K562 (cell line): ENCODE measurements at regions not wholly inside any gene's neighbourhood (a gene's known extent, or its start where the extent isn't known, plus 50 kb on each side); places are given as distances from the start of the nearest gene placed in this dataset.

Experiments
- ATAC-seq: fragments of 200-7000 bp; cut with Tn5 transposase; 3 replicates; pipeline ENCODE4 v1.9.1; 2020; ENCODE audit warnings: moderate library complexity
- BruUV-seq: library from RNA; stranded (reverse); fragments of 400-500 nt; replicated peaks from 2 replicates; lab custom pipeline; 2021; lab: Mats Ljungman, UMichigan
- CTCF ChIA-PET: fragments of 300-600 bp; formaldehyde crosslinking; extraction: SDS; loops from one replicate; lab custom pipeline; 2021; ENCODE audit warnings: low intra/inter-chr PET ratio; lab: Yijun Ruan, JAX
- POLR2A ChIA-PET: fragments of 300-600, 350-650 bp; sonication (Branson Sonifier 250); formaldehyde crosslinking; extraction: SDS; loops from one replicate; lab custom pipeline; 2021; ENCODE audit warnings: antibody characterized with exemption, inconsistent platforms; lab: Yijun Ruan, JAX
- DNase-seq, 4 experiments: peaks; one replicate each; pipeline versions ENCODE4 v3.0.0 to v3.0.0-alpha.2; 2011 to 2018; ENCODE audit warnings: low spot score in 3 of 4, mixed read lengths in 3 of 4; ENCODE audit errors: extremely low read depth in 1 of 4
- FAIRE-seq: peaks from 2 replicates; lab custom pipeline; 2011; peaks lifted over from hg19 to GRCh38; lab: Jason Lieb, UNC
- H2AFZ ChIP-seq: 2 replicates; pipeline ENCODE4 v1.6.0; 2011; ENCODE audit warnings: low read depth, low read length, control low read depth, inconsistent platforms
- H3K27ac ChIP-seq: fragments of 200-600 bp; 3 replicates; pipeline ENCODE4 v1.8.0; 2011; ENCODE audit warnings: low read depth, mild to moderate bottlenecking, control low read depth, inconsistent platforms, low read length, moderate library complexity, mixed read lengths; ENCODE audit errors: extremely low read depth
- H3K27me3 ChIP-seq, 2 experiments: fragments of 300-600 bp in 1 of 2; 2 replicates in 1 of 2; 3 replicates in 1 of 2; pipeline versions ENCODE4 v1.6.0 to v1.8.0; 2011; ENCODE audit warnings: inconsistent platforms in 2 of 2, low read length in 2 of 2, mild to moderate bottlenecking in 1 of 2, mixed read lengths in 1 of 2, moderate library complexity in 1 of 2; ENCODE audit not compliant: control insufficient read depth in 2 of 2, insufficient read depth in 2 of 2
- H3K36me3 ChIP-seq: fragments of 300-600 bp; 3 replicates; pipeline ENCODE4 v1.8.0; 2011; ENCODE audit warnings: mild to moderate bottlenecking, low read length, inconsistent platforms; ENCODE audit not compliant: control insufficient read depth, insufficient read depth
- H3K4me1 ChIP-seq, 2 experiments: fragments of 200-600 bp in 1 of 2; replicated peaks in 1 of 2; 2 replicates in 1 of 2; 3 replicates in 1 of 2; pipeline versions ENCODE4 v1.5.1 to v1.8.0; 2011; ENCODE audit warnings: inconsistent platforms in 2 of 2, low read length in 2 of 2, mild to moderate bottlenecking in 1 of 2, mixed read lengths in 1 of 2, moderate library complexity in 1 of 2; ENCODE audit not compliant: control insufficient read depth in 2 of 2, insufficient read depth in 2 of 2
- H3K4me2 ChIP-seq: 2 replicates; pipeline ENCODE4 v1.6.1; 2011; ENCODE audit warnings: low read length, control low read depth, inconsistent platforms, mixed read lengths; ENCODE audit not compliant: insufficient read depth
- H3K4me3 ChIP-seq: fragments of 200-600 bp; sonication (generic), shearing (Covaris generic); 2 replicates; pipeline ENCODE4 v1.5.1; 2016; ENCODE audit warnings: control low read depth, inconsistent platforms
- H3K79me2 ChIP-seq: fragments of 200-600 bp; 3 replicates; pipeline ENCODE4 v1.8.0; 2011; ENCODE audit warnings: low read length, inconsistent platforms; ENCODE audit not compliant: control insufficient read depth, insufficient read depth
- H3K9ac ChIP-seq, 2 experiments: 2 replicates each; pipeline versions ENCODE4 v1.6.0 to v1.6.1; 2011; ENCODE audit warnings: low read depth in 2 of 2, low read length in 2 of 2, control low read depth in 1 of 2, inconsistent platforms in 1 of 2, mild to moderate bottlenecking in 1 of 2, mixed read lengths in 1 of 2; ENCODE audit not compliant: insufficient read depth in 1 of 2
- H3K9me1 ChIP-seq: one replicate; pipeline ENCODE4 v1.6.0; 2011; ENCODE audit warnings: inconsistent platforms, mild to moderate bottlenecking, low read length, moderate library complexity; ENCODE audit not compliant: control insufficient read depth, insufficient read depth
- H3K9me3 ChIP-seq: replicated peaks from 2 replicates; pipeline ENCODE4 v1.5.1; 2011; ENCODE audit warnings: low read depth, low read length, inconsistent platforms; ENCODE audit not compliant: control insufficient read depth, insufficient read depth
- H4K20me1 ChIP-seq: replicated peaks from 2 replicates; pipeline ENCODE4 v1.6.1; 2011; ENCODE audit warnings: low read length, inconsistent platforms, mixed read lengths; ENCODE audit not compliant: control insufficient read depth, insufficient read depth
- ARNT ChIP-seq, 2 experiments: fragments of 450-650 bp; IDR thresholded peaks; 2 replicates each; pipeline ENCODE4 v1.6.1; 2016; ENCODE audit warnings: mild to moderate bottlenecking in 1 of 2
- FOXA1 ChIP-seq: fragments of 450-650 bp; IDR thresholded peaks from 2 replicates; pipeline ENCODE4 v1.6.1; 2016; ENCODE audit warnings: mild to moderate bottlenecking, borderline replicate concordance
- NRF1 ChIP-seq, 2 experiments: fragments of 450-650 bp; IDR thresholded peaks in 1 of 2; conservative IDR thresholded peaks in 1 of 2; 2 replicates each; pipeline ENCODE4 v1.6.1; 2014; ENCODE audit warnings: mild to moderate bottlenecking in 2 of 2
- ZKSCAN8 ChIP-seq: fragments of 200-800 bp; sonication (Bioruptor generic); IDR thresholded peaks from 2 replicates; pipeline ENCODE4 v1.6.1; 2016; ENCODE audit warnings: missing genetic modification characterization, missing compliant biosample characterization
- ZNF436 ChIP-seq: fragments of 250-450, 450-650 bp; sonication (Bioruptor Pico); formaldehyde crosslinking; IDR thresholded peaks from 2 replicates; pipeline ENCODE4 v1.7.0; 2020; ENCODE audit warnings: mild to moderate bottlenecking
- ZNF764 ChIP-seq: fragments of 250-450 bp; sonication (Bioruptor Pico); IDR thresholded peaks from 2 replicates; pipeline ENCODE4 v1.4.0; 2020; ENCODE audit warnings: low read depth, mild to moderate bottlenecking, moderate library complexity
- WGBS: fragments of 100-300 bp; shearing (Covaris generic); methylation state at CpG from one replicate; pipeline ENCODE4 v1.1.6; 2016; ENCODE audit warnings: low coverage, mixed read lengths; ENCODE audit not compliant: insufficient coverage; ENCODE audit errors: missing lambda C conversion rate; 5-methylcytosine and 5-hydroxymethylcytosine counted together
- in situ Hi-C: fragments of 300-500 bp; cut with MboI; formaldehyde crosslinking; loops from 4 replicates; pipeline ENCODE4 v1.15.0; 2018; ENCODE audit warnings: inconsistent platforms, mixed read lengths
- intact Hi-C: fragments of 100-400 bp; cut with micrococcal nuclease; formaldehyde crosslinking; loops from 2 replicates; pipeline ENCODE4 v1.14.2; 2022
- TF ChIP-seq, protein P1 (sequence below): sonication (generic); formaldehyde crosslinking; IDR thresholded peaks from 2 replicates; pipeline ENCODE4 v1.8.0; 2022; ENCODE audit warnings: missing genetic modification reagents, mild to moderate bottlenecking, borderline replicate concordance

DNA sequence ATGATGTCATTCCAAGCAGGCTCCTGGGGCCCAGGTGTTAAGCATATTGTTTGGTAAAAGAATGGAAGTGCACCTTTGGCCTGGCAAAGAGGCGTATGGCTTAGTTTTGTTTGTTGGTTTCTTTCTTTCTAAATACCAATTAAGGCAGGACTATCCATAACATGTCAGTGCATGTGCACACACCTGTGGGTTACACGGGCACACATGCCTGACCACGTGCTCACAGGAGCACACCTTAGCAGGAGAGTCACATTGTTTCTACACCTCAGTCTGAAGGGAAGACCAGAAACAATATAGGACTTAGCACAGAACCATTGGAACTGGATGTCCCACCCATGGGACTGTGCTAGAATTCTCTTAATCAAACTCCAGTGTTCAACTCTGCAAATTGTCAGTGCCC, 127.8 kb downstream of the FBXO15 start (continued):
- TF ChIP-seq, protein P1, sequence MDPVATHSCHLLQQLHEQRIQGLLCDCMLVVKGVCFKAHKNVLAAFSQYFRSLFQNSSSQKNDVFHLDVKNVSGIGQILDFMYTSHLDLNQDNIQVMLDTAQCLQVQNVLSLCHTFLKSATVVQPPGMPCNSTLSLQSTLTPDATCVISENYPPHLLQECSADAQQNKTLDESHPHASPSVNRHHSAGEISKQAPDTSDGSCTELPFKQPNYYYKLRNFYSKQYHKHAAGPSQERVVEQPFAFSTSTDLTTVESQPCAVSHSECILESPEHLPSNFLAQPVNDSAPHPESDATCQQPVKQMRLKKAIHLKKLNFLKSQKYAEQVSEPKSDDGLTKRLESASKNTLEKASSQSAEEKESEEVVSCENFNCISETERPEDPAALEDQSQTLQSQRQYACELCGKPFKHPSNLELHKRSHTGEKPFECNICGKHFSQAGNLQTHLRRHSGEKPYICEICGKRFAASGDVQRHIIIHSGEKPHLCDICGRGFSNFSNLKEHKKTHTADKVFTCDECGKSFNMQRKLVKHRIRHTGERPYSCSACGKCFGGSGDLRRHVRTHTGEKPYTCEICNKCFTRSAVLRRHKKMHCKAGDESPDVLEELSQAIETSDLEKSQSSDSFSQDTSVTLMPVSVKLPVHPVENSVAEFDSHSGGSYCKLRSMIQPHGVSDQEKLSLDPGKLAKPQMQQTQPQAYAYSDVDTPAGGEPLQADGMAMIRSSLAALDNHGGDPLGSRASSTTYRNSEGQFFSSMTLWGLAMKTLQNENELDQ (CRISPR knock-in tag): no peak
- no peak for TF ChIP-seq ZKSCAN8
- TF ChIP-seq NRF1 (conservative IDR thresholded peaks at IDR 0.05 in 1 of 2, IDR thresholded peaks at IDR 0.05 in 1 of 2): no peak

DNA sequence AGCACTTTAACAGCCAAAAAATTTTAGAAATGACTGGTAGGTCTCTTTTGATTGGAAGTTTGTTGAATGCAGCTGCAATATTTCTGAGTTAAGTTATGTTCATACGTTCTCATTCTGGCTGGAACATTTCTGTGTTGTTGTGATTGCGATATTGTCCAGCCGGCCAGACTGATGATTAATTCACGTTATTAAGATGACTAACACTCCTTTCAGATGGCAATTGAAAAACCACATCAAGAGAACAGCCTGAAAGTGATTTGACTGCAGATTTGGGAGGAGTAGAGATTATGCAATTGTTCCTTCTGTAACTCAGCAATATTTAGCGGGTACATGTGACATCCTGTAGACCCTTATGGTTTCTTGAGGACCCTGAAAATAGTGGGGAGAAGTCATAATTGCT, 133.7 kb downstream of the FBXO15 start:
- no peaks in the 10 kb centered on the region for H4K20me1 ChIP-seq
- H3K4me3 ChIP-seq: no peak overlapping the region
- 3% methylated on average over 5 of the region's 5 CpGs for WGBS
- H3K9me3 ChIP-seq: no peaks in the 10 kb centered on the region
- ChIA-PET POLR2A (no interaction called here), CTCF (no interaction called here)
- DNase-seq: no peak
- H3K27ac ChIP-seq: no peak overlapping the region
- H3K27me3 ChIP-seq: no peaks in the 10 kb centered on the region; a peak in 1 of 5 replicates
- TF ChIP-seq FOXA1: no peak
- TF ChIP-seq ARNT (IDR thresholded peaks at IDR 0.05): no peak
- no peak for TF ChIP-seq ZNF436 (CRISPR knock-in tag)
- TF ChIP-seq ZNF764: no peak
- H3K79me2 ChIP-seq: no peaks in the 10 kb centered on the region
- intact Hi-C loops: no loop called here
- H3K4me1 ChIP-seq: no peaks in the 10 kb centered on the region
- H2AFZ ChIP-seq: no peak overlapping the region
- no peak overlapping the region for H3K9ac ChIP-seq
- no TSS peak for BruUV-seq
- H3K9me1 ChIP-seq: no peaks in the 10 kb centered on the region
- no peaks in the 10 kb centered on the region for H3K36me3 ChIP-seq
- in situ Hi-C loops: no loop called here
- FAIRE-seq: no peak
- no peak for ATAC-seq
- H3K4me2 ChIP-seq: no peak overlapping the region
